ENCODE measurements at regions not wholly inside any gene's neighbourhood (a gene's known extent, or its start where the extent isn't known, plus 50 kb on each side); places are given as distances from the start of the nearest gene placed in this dataset.

GRCh38 chr11:86160541-86161149, 83.9 kb upstream of the EED start (continued):
- no peak for TF ChIP-seq FOXJ3 (CRISPR knock-in tag; IDR thresholded peaks at IDR 0.05)
- TF ChIP-seq GABPA (IDR thresholded peaks at IDR 0.05; ENCODE audit: low read depth) = no peak
- no peak for TF ChIP-seq NRF1 (IDR thresholded peaks at IDR 0.05; ENCODE audit: low read depth, low read length)
- peak; percentile 42; the same call in 1 of the 2 replicates for TF ChIP-seq GATA2 (CRISPR knock-in tag; IDR thresholded peaks at IDR 0.05)
- no peak for TF ChIP-seq MXI1 (IDR thresholded peaks at IDR 0.05; ENCODE audit: low read depth, low read length)
- TF ChIP-seq REST (IDR thresholded peaks at IDR 0.05; ENCODE audit: low read depth, low read length) = no peak

- CTCF ChIA-PET = interaction anchor here (0.9 to 1.5 kb wide), 2 partner anchors 39 to 118 kb away, joined by 3 read pairs; no protein-coding TSS in a partner anchor
- H3K27me3 ChIP-seq (ENCODE audit: insufficient read depth) = no peaks in the 10 kb centered on the region
- DNase-seq = no peak
- H3K4me2 ChIP-seq = no peak overlapping the region
- no peak overlapping the region for H3K27ac ChIP-seq (ENCODE audit: low read depth in 2 of 2, low read length in 1 of 2)
- H2AFZ ChIP-seq (ENCODE audit: low read depth) = no peak overlapping the region
- no peaks in the 10 kb centered on the region for H4K20me1 ChIP-seq (ENCODE audit: insufficient read depth)
- H3K9me2 ChIP-seq = no peaks in the 10 kb centered on the region
- H3K4me1 ChIP-seq (ENCODE audit: control insufficient read depth in 1 of 2, insufficient read depth in 2 of 2, low read depth in 1 of 2, low read length in 1 of 2) = peaks cover 13 to 20% of the 10 kb centered on the region in 2 experiments
- no peak overlapping the region for H3K4me3 ChIP-seq (ENCODE audit: low read depth in 2 of 2, low read length in 1 of 2)
- H3K79me2 ChIP-seq (ENCODE audit: insufficient read depth) = no peaks in the 10 kb centered on the region
- H3K9me3 ChIP-seq = no peaks in the 10 kb centered on the region
- 99% methylated on average over 3 of the region's 3 CpGs for WGBS (ENCODE audit: low lambda C conversion rate)
- H3F3A ChIP-seq (replicated peaks; ENCODE audit: insufficient read depth) = peaks cover 9% of the 10 kb centered on the region
- no peaks in the 10 kb centered on the region for H3K36me3 ChIP-seq (replicated peaks in 1 of 2; ENCODE audit: control insufficient read depth in 1 of 2, insufficient read depth in 2 of 2, low read length in 1 of 2)
- no peak overlapping the region for H3K9ac ChIP-seq
- POLR2A ChIA-PET = no interaction called here
- no peak for TF ChIP-seq CHD2 (IDR thresholded peaks at IDR 0.05; ENCODE audit: low read length, partially characterized antibody)
- no peak for TF ChIP-seq REST (IDR thresholded peaks at IDR 0.05; ENCODE audit: low read depth, low read length)
- TF ChIP-seq NFIC (IDR thresholded peaks at IDR 0.05; ENCODE audit: borderline replicate concordance) = no peak
- no peak for TF ChIP-seq TEAD4 (IDR thresholded peaks at IDR 0.05; ENCODE audit: borderline replicate concordance, insufficient read depth)
- no peak for TF ChIP-seq RCOR1 (IDR thresholded peaks at IDR 0.05; ENCODE audit: low read length)
- TF ChIP-seq EZH2phosphoT487 (IDR thresholded peaks at IDR 0.05; ENCODE audit: borderline replicate concordance, low read depth) = no peak
- TF ChIP-seq, protein P1, sequence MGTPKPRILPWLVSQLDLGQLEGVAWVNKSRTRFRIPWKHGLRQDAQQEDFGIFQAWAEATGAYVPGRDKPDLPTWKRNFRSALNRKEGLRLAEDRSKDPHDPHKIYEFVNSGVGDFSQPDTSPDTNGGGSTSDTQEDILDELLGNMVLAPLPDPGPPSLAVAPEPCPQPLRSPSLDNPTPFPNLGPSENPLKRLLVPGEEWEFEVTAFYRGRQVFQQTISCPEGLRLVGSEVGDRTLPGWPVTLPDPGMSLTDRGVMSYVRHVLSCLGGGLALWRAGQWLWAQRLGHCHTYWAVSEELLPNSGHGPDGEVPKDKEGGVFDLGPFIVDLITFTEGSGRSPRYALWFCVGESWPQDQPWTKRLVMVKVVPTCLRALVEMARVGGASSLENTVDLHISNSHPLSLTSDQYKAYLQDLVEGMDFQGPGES (IDR thresholded peaks at IDR 0.05; ENCODE audit: low read depth, low read length) = no peak
- no peak for TF ChIP-seq MAX (IDR thresholded peaks at IDR 0.05; ENCODE audit: low read depth)
- no peak for TF ChIP-seq ZBTB33 (IDR thresholded peaks at IDR 0.05; ENCODE audit: borderline replicate concordance, low read depth)
- TF ChIP-seq YY1 (IDR thresholded peaks at IDR 0.05; ENCODE audit: low read depth) = no peak
- TF ChIP-seq POLR2AphosphoS5 (IDR thresholded peaks at IDR 0.05; ENCODE audit: low read depth, low read length) = no peak
- no peak for TF ChIP-seq SMC3 (IDR thresholded peaks at IDR 0.05; ENCODE audit: low read depth, low read length)
- TF ChIP-seq GATA2 (CRISPR knock-in tag; IDR thresholded peaks at IDR 0.05) = no peak
- no peak for TF ChIP-seq RFX5 (IDR thresholded peaks at IDR 0.05; ENCODE audit: low read length)
Observed at GRCh38 chr11:86159581-86159891, 85.0 kb upstream of the EED start.

All from SK-N-SH (cell line).